Hepatocyte (in vitro differentiated cells): ENCODE measurements at regions not wholly inside any gene's neighbourhood (a gene's known extent, or its start where the extent isn't known, plus 50 kb on each side); places are given as distances from the start of the nearest gene placed in this dataset.

Experiments
- DNase-seq: peaks from one replicate; pipeline ENCODE4 v3.0.0-alpha.2; 2016; ENCODE audit warnings: low spot score
- H2AFZ ChIP-seq: fragments of 200-600 bp; sonication (generic); 2 replicates; pipeline ENCODE4 v1.6.0; 2016; ENCODE audit warnings: antibody characterized with exemption, mild to moderate bottlenecking
- H3K27ac ChIP-seq: fragments of 200-600 bp; sonication (generic); 2 replicates; pipeline ENCODE4 v1.5.1; 2016; ENCODE audit warnings: mild to moderate bottlenecking
- H3K27me3 ChIP-seq: fragments of 200-600 bp; sonication (generic); 2 replicates; pipeline ENCODE4 v1.6.1; 2016
- H3K36me3 ChIP-seq: fragments of 200-600 bp; sonication (generic); replicated peaks from 2 replicates; pipeline ENCODE4 v1.5.1; 2016; ENCODE audit warnings: low read depth; ENCODE audit not compliant: insufficient read depth
- H3K4me1 ChIP-seq: fragments of 200-600 bp; sonication (generic); 2 replicates; pipeline ENCODE4 v1.5.1; 2016; ENCODE audit warnings: mild to moderate bottlenecking, moderate library complexity; ENCODE audit not compliant: insufficient read depth
- H3K4me2 ChIP-seq: fragments of 200-600 bp; sonication (generic); 2 replicates; pipeline ENCODE4 v1.6.0; 2016
- H3K4me3 ChIP-seq: fragments of 200-600 bp; sonication (generic); 2 replicates; pipeline ENCODE4 v1.5.1; 2016; ENCODE audit warnings: mild to moderate bottlenecking
- H3K79me2 ChIP-seq: fragments of 200-600 bp; sonication (generic); 2 replicates; pipeline ENCODE4 v1.6.0; 2017; ENCODE audit warnings: mild to moderate bottlenecking
- H3K9me2 ChIP-seq: fragments of 200-600 bp; sonication (generic); replicated peaks from 2 replicates; pipeline ENCODE4 v1.6.0; 2017; ENCODE audit warnings: mild to moderate bottlenecking; ENCODE audit not compliant: insufficient read depth
- H3K9me3 ChIP-seq: fragments of 200-600 bp; sonication (generic); 2 replicates; pipeline ENCODE4 v1.5.1; 2016; ENCODE audit warnings: low read depth, mild to moderate bottlenecking
- H4K20me1 ChIP-seq: fragments of 200-600 bp; sonication (generic); 2 replicates; pipeline ENCODE4 v1.6.0; 2016; ENCODE audit warnings: mild to moderate bottlenecking; ENCODE audit not compliant: insufficient read depth, poor library complexity, severe bottlenecking
- CTCF ChIP-seq: fragments of 200-600 bp; sonication (generic); IDR thresholded peaks from 2 replicates; pipeline ENCODE4 v1.5.1; 2016; ENCODE audit warnings: antibody characterized with exemption, mild to moderate bottlenecking; ENCODE audit not compliant: poor library complexity
- EZH2 ChIP-seq: fragments of 200-600 bp; sonication (generic); IDR thresholded peaks from 2 replicates; pipeline ENCODE4 v1.6.1; 2016; ENCODE audit warnings: antibody characterized with exemption, mild to moderate bottlenecking, borderline replicate concordance
- EZH2phosphoT487 ChIP-seq: fragments of 200-600 bp; sonication (generic); IDR thresholded peaks from one replicate; pipeline ENCODE4 v1.6.1; 2018; ENCODE audit warnings: antibody characterized with exemption, mild to moderate bottlenecking, low read depth, moderate library complexity; ENCODE audit not compliant: unreplicated experiment, severe bottlenecking
- WGBS: methylation state at CpG from one replicate; pipeline ENCODE4 v1.1.6; 2016; ENCODE audit warnings: low lambda C conversion rate; ENCODE audit errors: missing lambda C conversion rate; 5-methylcytosine and 5-hydroxymethylcytosine counted together

DNA sequence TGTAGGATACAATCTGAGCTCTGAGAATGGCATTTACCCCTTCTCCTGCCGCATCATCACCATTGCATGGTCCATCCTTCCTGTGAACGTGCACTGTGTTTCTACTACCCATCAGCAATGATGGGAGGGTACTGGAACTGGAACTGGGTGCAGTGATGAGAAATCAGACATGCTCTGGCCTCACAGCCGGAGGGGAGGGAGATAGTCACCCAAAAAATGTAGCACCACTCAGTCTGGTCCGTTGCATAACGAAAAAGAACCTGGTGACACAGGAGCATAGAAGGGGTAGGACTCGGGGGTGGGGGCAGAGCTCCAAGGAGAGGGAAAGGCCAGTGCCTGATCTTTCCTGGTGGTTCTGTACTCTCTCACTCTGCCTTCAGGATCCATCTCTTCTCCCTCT, 205.0 kb downstream of the RPLP1 start:
- WGBS, result 90% methylated on average over 6 of the region's 6 CpGs
- DNase-seq, result no peak
- Histone ChIP-seq H4K20me1 (no peaks in the 10 kb centered on the region), H3K4me3 (no peak overlapping the region), H3K9me2 (no peaks in the 10 kb centered on the region), H3K27ac (no peak overlapping the region), H3K79me2 (no peaks in the 10 kb centered on the region), H2AFZ (no peak overlapping the region), H3K9me3 (no peaks in the 10 kb centered on the region), H3K36me3 (no peaks in the 10 kb centered on the region), H3K27me3 (no peaks in the 10 kb centered on the region), H3K4me2 (no peak overlapping the region), H3K4me1 (no peaks in the 10 kb centered on the region)
- no peak for TF ChIP-seq EZH2phosphoT487
- no peak for TF ChIP-seq EZH2
- no peak for TF ChIP-seq CTCF

DNA sequence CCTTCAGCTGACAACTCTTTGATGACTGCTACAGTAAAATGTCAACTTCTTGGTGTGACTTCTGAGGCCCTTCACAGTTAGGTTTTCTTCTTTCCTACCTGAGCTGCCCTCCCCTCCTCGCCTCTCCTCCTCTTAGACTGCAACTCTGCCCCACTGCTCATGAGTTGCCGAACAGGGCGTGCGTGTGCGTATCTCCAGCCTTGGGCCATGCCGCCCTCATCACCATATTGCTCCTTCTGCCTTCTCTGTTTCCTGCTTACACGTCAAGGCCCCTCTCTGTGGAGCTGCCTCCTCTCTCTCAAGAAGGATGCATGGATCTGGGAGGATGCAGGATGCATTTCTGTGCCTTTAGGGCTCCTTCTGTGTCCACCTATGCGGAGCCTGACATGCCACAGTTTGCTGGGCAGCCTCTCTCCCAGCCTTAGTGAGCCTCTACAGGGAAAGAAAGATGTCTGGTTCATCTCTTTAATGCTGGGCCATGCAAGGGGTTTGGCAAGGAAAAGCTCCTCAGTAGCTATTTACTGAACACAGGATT, 205.9 kb downstream of the RPLP1 start:
- Histone ChIP-seq H3K36me3 (no peaks in the 10 kb centered on the region), H3K4me2 (no peak overlapping the region), H3K4me1 (no peaks in the 10 kb centered on the region), H3K27me3 (no peaks in the 10 kb centered on the region), H4K20me1 (no peaks in the 10 kb centered on the region), H3K9me3 (no peaks in the 10 kb centered on the region), H3K9me2 (no peaks in the 10 kb centered on the region), H3K27ac (no peak overlapping the region), H3K4me3 (no peak overlapping the region), H2AFZ (no peak overlapping the region), H3K79me2 (no peaks in the 10 kb centered on the region)
- no peak for DNase-seq
- 99% methylated on average over 8 of the region's 8 CpGs for WGBS
- TF ChIP-seq CTCF, result no peak
- TF ChIP-seq EZH2phosphoT487, result no peak

DNA sequence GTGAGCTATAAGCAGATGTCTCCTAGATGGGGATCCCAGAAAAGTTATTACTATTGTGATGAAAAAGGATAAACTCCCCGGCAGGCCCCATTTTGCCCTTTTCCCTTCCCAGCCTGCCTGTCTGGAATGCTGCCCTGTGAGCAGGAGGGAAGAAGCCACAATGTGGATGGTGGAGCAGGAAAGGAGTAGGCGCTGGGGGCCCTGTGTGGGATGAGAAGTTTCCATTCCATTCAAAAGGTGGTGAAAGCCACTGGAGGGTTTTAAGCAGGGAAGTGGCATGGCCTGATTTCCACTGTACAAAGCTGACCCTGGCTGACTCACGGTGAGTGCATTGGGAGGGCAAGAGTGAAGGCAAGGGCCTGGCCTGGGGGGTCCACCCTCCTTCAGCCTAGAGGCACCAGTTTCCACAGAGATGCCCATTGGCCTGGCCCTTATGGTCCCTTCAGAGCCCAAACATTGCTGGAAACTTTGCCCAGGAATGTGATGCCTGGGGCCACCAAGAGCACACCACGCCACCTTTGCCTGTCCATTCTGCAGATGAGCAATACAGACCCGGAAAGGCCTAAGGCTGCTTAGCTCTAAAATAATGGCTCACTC, 206.9 kb downstream of the RPLP1 start:
- H3K27ac ChIP-seq, result no peak overlapping the region
- no peak overlapping the region for H3K4me3 ChIP-seq
- no peaks in the 10 kb centered on the region for H3K79me2 ChIP-seq
- no peaks in the 10 kb centered on the region for H3K4me1 ChIP-seq
- H3K36me3 ChIP-seq, result no peaks in the 10 kb centered on the region
- TF ChIP-seq EZH2phosphoT487, result no peak
- 90% methylated on average over 5 of the region's 5 CpGs for WGBS
- no peak overlapping the region for H3K4me2 ChIP-seq
- DNase-seq, result no peak
- no peaks in the 10 kb centered on the region for H4K20me1 ChIP-seq
- H3K9me3 ChIP-seq, result no peaks in the 10 kb centered on the region
- no peaks in the 10 kb centered on the region for H3K9me2 ChIP-seq
- H3K27me3 ChIP-seq, result no peaks in the 10 kb centered on the region
- no peak overlapping the region for H2AFZ ChIP-seq

- Histone ChIP-seq H2AFZ (no peak overlapping the region), H3K9me2 (no peaks in the 10 kb centered on the region), H4K20me1 (no peaks in the 10 kb centered on the region), H3K27ac (no peak overlapping the region), H3K27me3 (no peaks in the 10 kb centered on the region), H3K4me2 (no peak overlapping the region), H3K79me2 (no peaks in the 10 kb centered on the region), H3K36me3 (no peaks in the 10 kb centered on the region), H3K9me3 (no peaks in the 10 kb centered on the region), H3K4me1 (no peaks in the 10 kb centered on the region), H3K4me3 (no peak overlapping the region)
- no peak for DNase-seq
- WGBS, result 92% methylated on average over 2 of the region's 2 CpGs
- TF ChIP-seq CTCF (no peak), EZH2phosphoT487 (no peak), EZH2 (no peak)
Measured at GRCh38 chr15:69660114-69660513, 207.5 kb downstream of the RPLP1 start.
